ENCODE measurements at regions not wholly inside any gene's neighbourhood (a gene's known extent, or its start where the extent isn't known, plus 50 kb on each side); places are given as distances from the start of the nearest gene placed in this dataset.

- Histone ChIP-seq H3K27ac (peak overlapping the region in 2 of 10 donors; percentile 3 to 18), H3K4me1 (peaks cover 0 to 50% (median 28%) of the 10 kb centered on the region in 9 donors), H3K36me3 (no peaks in the 10 kb centered on the region), H3K27me3 (no peaks in the 10 kb centered on the region), H3K4me3 (no peak overlapping the region), H3K9me3 (no peaks in the 10 kb centered on the region)
- WGBS, 2 donors = 56 to 73% methylated on average over 3 of the region's 3 CpGs
- DNase-seq (no peak), ATAC-seq (peak in 2 of 8 donors; percentile 23 to 27)
- intact Hi-C loops (cut with DNase I) = no loop called here
- no peak for TF ChIP-seq CTCF (IDR thresholded peaks at IDR 0.05)
Observed at GRCh38 chr5:97840643-97841042, 657.6 kb upstream of the RIOK2 start.

DNA sequence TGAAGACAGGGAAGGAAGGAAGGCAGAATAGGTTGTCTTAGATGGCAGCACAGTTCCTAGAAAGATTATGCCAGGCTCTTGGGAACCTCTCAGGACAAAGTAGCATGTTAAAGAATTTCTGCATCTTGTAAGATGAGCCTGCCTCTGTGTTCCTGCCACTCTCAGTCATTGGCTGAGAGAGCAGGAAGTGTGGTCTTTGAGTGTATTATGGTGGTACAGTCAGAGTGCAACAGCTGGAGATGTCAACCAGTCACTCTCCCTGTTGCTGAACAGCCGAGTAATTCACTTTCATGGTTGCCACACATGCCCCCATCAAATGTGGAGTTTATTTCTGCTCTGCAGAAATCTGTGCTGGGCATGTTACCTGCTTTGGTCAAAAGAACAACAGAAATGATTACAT is 659.6 kb upstream of the RIOK2 start:
- Histone ChIP-seq H3K27ac (no peak overlapping the region), H3K27me3 (no peaks in the 10 kb centered on the region), H3K4me1 (peaks cover 0 to 49% (median 28%) of the 10 kb centered on the region in 9 donors), H3K4me3 (no peak overlapping the region), H3K9me3 (no peaks in the 10 kb centered on the region), H3K36me3 (no peaks in the 10 kb centered on the region)
- no peak for TF ChIP-seq CTCF (IDR thresholded peaks at IDR 0.05)
- no peak for DNase-seq
- 83 to 91% methylated on average over 1 of the region's 1 CpG for WGBS, 2 donors
- intact Hi-C loops (cut with DNase I) = no loop called here
- ATAC-seq = no peak

- H3K4me3 ChIP-seq = no peak overlapping the region
- WGBS, 2 donors = 73% methylated on average over 4 of the region's 4 CpGs
- TF ChIP-seq CTCF (IDR thresholded peaks at IDR 0.05) = no peak
- peaks cover 0 to 29% (median 13%) of the 10 kb centered on the region in 9 donors for H3K4me1 ChIP-seq
- no peaks in the 10 kb centered on the region for H3K27me3 ChIP-seq
- intact Hi-C loops (cut with DNase I) = no loop called here
- H3K27ac ChIP-seq = no peak overlapping the region
- no peaks in the 10 kb centered on the region for H3K36me3 ChIP-seq
- ATAC-seq = no peak
- no peaks in the 10 kb centered on the region for H3K9me3 ChIP-seq
- no peak for DNase-seq
Observed at GRCh38 chr5:97844797-97845196, 661.8 kb upstream of the RIOK2 start.

DNA sequence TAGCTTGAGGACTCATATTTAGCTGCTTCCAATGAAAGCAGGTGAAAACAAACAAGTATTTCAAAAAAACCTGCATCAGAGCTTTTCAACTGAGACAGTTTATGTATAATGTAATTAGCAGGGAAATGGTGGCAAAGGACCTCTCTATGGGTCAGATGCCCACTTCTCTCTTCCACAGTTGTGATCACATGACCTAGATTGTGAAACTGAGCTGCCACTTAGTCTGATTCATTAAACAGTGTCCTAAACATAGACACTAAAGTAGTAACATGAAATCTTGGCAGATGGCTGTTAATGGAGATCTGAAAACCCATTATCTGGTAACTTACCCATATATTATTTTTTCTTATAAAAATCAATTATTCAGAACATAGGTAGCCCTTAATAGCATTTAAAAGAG is 663.6 kb upstream of the RIOK2 start:
- intact Hi-C loops (cut with DNase I) = no loop called here
- Histone ChIP-seq H3K4me1 (peaks cover 0 to 11% (median 0%) of the 10 kb centered on the region in 9 donors), H3K9me3 (no peaks in the 10 kb centered on the region), H3K27ac (no peak overlapping the region), H3K36me3 (no peaks in the 10 kb centered on the region), H3K4me3 (no peak overlapping the region), H3K27me3 (no peaks in the 10 kb centered on the region)
- no peak for TF ChIP-seq CTCF (IDR thresholded peaks at IDR 0.05)
- DNase-seq (no peak), ATAC-seq (no peak)
